ENCODE measurements at regions not wholly inside any gene's neighbourhood (a gene's known extent, or its start where the extent isn't known, plus 50 kb on each side); places are given as distances from the start of the nearest gene placed in this dataset.
A peak's percentile ranks its signal among the peaks of the same experiment; 100 is the strongest.

DNA sequence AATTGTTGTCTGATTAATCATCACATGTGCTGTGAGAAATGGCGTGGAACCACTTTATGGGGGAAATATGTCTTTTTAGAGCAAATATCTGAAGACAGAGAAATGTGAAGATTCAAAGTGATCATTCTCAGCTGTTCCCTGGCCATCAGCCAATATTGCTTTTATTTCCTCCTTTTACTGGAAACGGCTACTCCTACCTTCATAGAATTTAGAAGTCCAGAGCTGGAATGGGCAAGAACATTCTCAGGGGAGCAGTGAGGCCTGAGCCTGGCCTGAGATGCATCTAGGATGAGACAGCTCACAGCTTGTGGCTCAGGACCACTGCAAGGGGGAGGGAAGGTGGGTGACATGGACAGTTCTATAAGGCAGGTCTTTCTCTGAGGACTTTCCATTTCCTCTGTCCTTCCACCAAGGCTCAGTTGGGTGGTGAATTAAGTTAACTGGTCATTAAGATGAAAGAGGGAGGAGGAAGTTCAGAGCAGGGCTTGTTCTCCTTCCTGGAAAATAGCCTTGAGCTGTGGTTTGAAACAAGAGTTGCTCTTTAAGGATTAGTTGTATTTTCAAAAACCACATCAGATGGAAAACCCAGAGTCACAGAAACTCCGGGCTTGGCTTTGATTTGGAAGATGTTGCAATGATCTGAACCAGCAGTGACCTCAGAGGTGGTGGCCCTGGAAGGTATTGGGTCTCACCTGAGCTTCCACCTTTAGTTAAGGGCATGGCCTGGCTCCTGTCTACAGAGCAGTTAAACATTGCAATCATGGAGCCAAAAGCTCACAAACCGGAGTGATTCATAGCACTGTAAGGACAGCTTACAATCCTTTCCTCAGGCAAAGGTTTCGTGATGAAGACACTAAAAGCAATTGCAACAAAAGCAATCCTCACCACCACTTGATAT lies 144.3 kb downstream of the VAPA start:
- H3K9me3 Mint-ChIP-seq: no peaks in the 10 kb centered on the region

GRCh38 chr18:10059610-10060468 lies 146.0 kb downstream of the VAPA start:
- Mint-ChIP-seq H3K27ac (peak overlapping the region; percentile 86), H3K9me3 (peaks cover 2% of the 10 kb centered on the region), H3K36me3 (ENCODE audit: low read depth) (no peaks in the 10 kb centered on the region), H3K27me3 (no peaks in the 10 kb centered on the region), H3K4me1 (ENCODE audit: low read depth) (peaks cover 84% of the 10 kb centered on the region), H3K4me3 (peak overlapping the region; percentile 40)
- intact Hi-C loops (cut with micrococcal nuclease): no loop called here

More for the DNA sequence above, 144.3 kb downstream of the VAPA start:
- no peaks in the 10 kb centered on the region for H3K36me3 Mint-ChIP-seq (ENCODE audit: low read depth)
- intact Hi-C loops (cut with micrococcal nuclease): no loop called here
- peaks cover 83% of the 10 kb centered on the region for H3K4me1 Mint-ChIP-seq (ENCODE audit: low read depth)
- no peaks in the 10 kb centered on the region for H3K27me3 Mint-ChIP-seq
- no peak overlapping the region for H3K4me3 Mint-ChIP-seq
- peak overlapping the region; percentile 86 for H3K27ac Mint-ChIP-seq

GRCh38 chr18:10060469-10060782 lies 146.6 kb downstream of the VAPA start:
- Mint-ChIP-seq H3K9me3 (peaks cover 8% of the 10 kb centered on the region), H3K27ac (peak overlapping the region; percentile 86), H3K4me3 (no peak overlapping the region), H3K27me3 (no peaks in the 10 kb centered on the region), H3K36me3 (ENCODE audit: low read depth) (no peaks in the 10 kb centered on the region), H3K4me1 (ENCODE audit: low read depth) (peaks cover 78% of the 10 kb centered on the region)
- intact Hi-C loops (cut with micrococcal nuclease): no loop called here

- intact Hi-C loops (cut with micrococcal nuclease): no loop called here
- Mint-ChIP-seq H3K4me1 (ENCODE audit: low read depth) (peaks cover 74% of the 10 kb centered on the region), H3K27me3 (peaks cover 2% of the 10 kb centered on the region), H3K4me3 (no peak overlapping the region), H3K9me3 (peaks cover 8% of the 10 kb centered on the region), H3K27ac (peak overlapping the region; percentile 86), H3K36me3 (ENCODE audit: low read depth) (no peaks in the 10 kb centered on the region)
Observed at GRCh38 chr18:10060841-10061240, 147.0 kb downstream of the VAPA start.

- H3K27ac Mint-ChIP-seq: peak overlapping the region; percentile 86
- intact Hi-C loops (cut with micrococcal nuclease): no loop called here
- no peaks in the 10 kb centered on the region for H3K36me3 Mint-ChIP-seq (ENCODE audit: low read depth)
- peaks cover 8% of the 10 kb centered on the region for H3K9me3 Mint-ChIP-seq
- no peak overlapping the region for H3K4me3 Mint-ChIP-seq
- H3K27me3 Mint-ChIP-seq: peaks cover 2% of the 10 kb centered on the region
- peaks cover 66% of the 10 kb centered on the region for H3K4me1 Mint-ChIP-seq (ENCODE audit: low read depth)
Observed at GRCh38 chr18:10061566-10062140, 147.8 kb downstream of the VAPA start.

- Mint-ChIP-seq H3K4me3 (no peak overlapping the region), H3K27me3 (peaks cover 2% of the 10 kb centered on the region), H3K9me3 (peaks cover 8% of the 10 kb centered on the region), H3K36me3 (ENCODE audit: low read depth) (no peaks in the 10 kb centered on the region), H3K4me1 (ENCODE audit: low read depth) (peaks cover 56% of the 10 kb centered on the region), H3K27ac (peak overlapping the region; percentile 20)
- intact Hi-C loops (cut with micrococcal nuclease): no loop called here
Observed at GRCh38 chr18:10062302-10063300, 148.8 kb downstream of the VAPA start.

GRCh38 chr18:10063489-10063888 lies 149.7 kb downstream of the VAPA start:
- no peak overlapping the region for H3K27ac Mint-ChIP-seq

DNA sequence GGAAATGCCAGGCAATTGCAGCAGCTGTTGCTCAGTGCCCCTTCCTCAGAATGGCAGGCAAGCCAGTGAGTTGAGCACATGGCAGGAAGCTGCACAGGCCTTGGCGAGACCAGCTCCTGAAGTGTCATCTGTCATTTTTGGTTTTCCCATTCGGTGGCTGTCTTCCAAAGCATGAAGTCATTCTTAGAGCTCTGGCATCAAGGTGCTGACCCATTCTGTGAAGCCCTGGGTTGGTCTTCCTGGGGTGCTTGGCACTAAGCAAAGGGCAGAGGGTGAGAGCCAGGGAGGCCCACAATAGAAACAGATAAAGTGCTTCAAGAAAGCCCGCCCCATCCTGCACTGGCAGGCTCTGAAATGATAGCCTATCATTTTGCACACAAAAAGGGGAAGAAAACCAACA lies 150.5 kb downstream of the VAPA start:
- intact Hi-C loops (cut with micrococcal nuclease): no loop called here

More at GRCh38 chr18:10063489-10063888, 149.7 kb downstream of the VAPA start:
- Mint-ChIP-seq H3K36me3 (ENCODE audit: low read depth) (no peaks in the 10 kb centered on the region), H3K4me3 (no peak overlapping the region), H3K4me1 (ENCODE audit: low read depth) (peaks cover 47% of the 10 kb centered on the region), H3K9me3 (peaks cover 8% of the 10 kb centered on the region), H3K27me3 (peaks cover 4% of the 10 kb centered on the region)
- intact Hi-C loops (cut with micrococcal nuclease): no loop called here

DNA sequence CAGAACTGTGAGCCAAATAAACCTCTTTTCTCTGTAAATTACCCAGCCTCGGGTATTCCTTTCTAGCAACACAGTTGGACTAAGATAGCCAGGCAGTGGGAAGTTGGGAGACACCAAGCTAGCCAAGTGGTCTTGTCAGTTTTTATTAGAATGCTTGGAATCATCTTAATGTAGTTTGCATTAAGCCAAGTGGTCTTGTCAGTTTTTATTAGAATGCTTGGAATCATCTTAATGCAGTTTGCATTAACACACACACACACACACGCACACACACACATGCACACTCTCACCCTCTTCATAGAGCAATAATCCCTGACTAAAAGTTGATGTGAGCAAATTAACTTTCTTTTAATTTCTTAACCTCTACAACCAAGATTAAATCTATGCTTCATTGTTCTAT lies 151.5 kb downstream of the VAPA start:
- H3K4me3 Mint-ChIP-seq: no peak overlapping the region
- no peaks in the 10 kb centered on the region for H3K36me3 Mint-ChIP-seq (ENCODE audit: low read depth)
- intact Hi-C loops (cut with micrococcal nuclease): no loop called here
- peaks cover 8% of the 10 kb centered on the region for H3K9me3 Mint-ChIP-seq
- H3K27me3 Mint-ChIP-seq: peaks cover 8% of the 10 kb centered on the region
- H3K27ac Mint-ChIP-seq: no peak overlapping the region
- H3K4me1 Mint-ChIP-seq (ENCODE audit: low read depth): peaks cover 29% of the 10 kb centered on the region

More for the DNA sequence above, 150.5 kb downstream of the VAPA start:
- Mint-ChIP-seq H3K27me3 (peaks cover 5% of the 10 kb centered on the region), H3K4me1 (ENCODE audit: low read depth) (peaks cover 40% of the 10 kb centered on the region), H3K27ac (no peak overlapping the region), H3K36me3 (ENCODE audit: low read depth) (no peaks in the 10 kb centered on the region), H3K9me3 (peaks cover 8% of the 10 kb centered on the region), H3K4me3 (no peak overlapping the region)

- H3K4me1 Mint-ChIP-seq (ENCODE audit: low read depth): peaks cover 23% of the 10 kb centered on the region
- H3K27me3 Mint-ChIP-seq: peaks cover 12% of the 10 kb centered on the region
- no peak overlapping the region for H3K4me3 Mint-ChIP-seq
- H3K36me3 Mint-ChIP-seq (ENCODE audit: low read depth): no peaks in the 10 kb centered on the region
- no peak overlapping the region for H3K27ac Mint-ChIP-seq
- peaks cover 8% of the 10 kb centered on the region for H3K9me3 Mint-ChIP-seq
- intact Hi-C loops (cut with micrococcal nuclease): no loop called here
Observed at GRCh38 chr18:10067670-10068659, 154.1 kb downstream of the VAPA start.

- intact Hi-C loops (cut with micrococcal nuclease): no loop called here
- no peak overlapping the region for H3K4me3 Mint-ChIP-seq
- H3K27ac Mint-ChIP-seq: no peak overlapping the region
- no peaks in the 10 kb centered on the region for H3K36me3 Mint-ChIP-seq (ENCODE audit: low read depth)
- peaks cover 13% of the 10 kb centered on the region for H3K27me3 Mint-ChIP-seq
- H3K9me3 Mint-ChIP-seq: peaks cover 8% of the 10 kb centered on the region
- H3K4me1 Mint-ChIP-seq (ENCODE audit: low read depth): peaks cover 22% of the 10 kb centered on the region
Observed at GRCh38 chr18:10068766-10069567, 155.2 kb downstream of the VAPA start.
